HG03457 (cell line): ENCODE measurements at regions not wholly inside any gene's neighbourhood (a gene's known extent, or its start where the extent isn't known, plus 50 kb on each side); places are given as distances from the start of the nearest gene placed in this dataset.
"Not testable (repeated sequence)": the region's sequence is repeated elsewhere in the genome, so short reads cannot be mapped to it uniquely, and the experiment has no call there.

Experiments used
- ATAC-seq: cut with Tn5 transposase; IDR thresholded peaks from one replicate; pipeline ENCODE4 v1.9.1; 2021; ENCODE audit warnings: moderate number of reproducible peaks; ENCODE audit not compliant: unreplicated experiment

DNA sequence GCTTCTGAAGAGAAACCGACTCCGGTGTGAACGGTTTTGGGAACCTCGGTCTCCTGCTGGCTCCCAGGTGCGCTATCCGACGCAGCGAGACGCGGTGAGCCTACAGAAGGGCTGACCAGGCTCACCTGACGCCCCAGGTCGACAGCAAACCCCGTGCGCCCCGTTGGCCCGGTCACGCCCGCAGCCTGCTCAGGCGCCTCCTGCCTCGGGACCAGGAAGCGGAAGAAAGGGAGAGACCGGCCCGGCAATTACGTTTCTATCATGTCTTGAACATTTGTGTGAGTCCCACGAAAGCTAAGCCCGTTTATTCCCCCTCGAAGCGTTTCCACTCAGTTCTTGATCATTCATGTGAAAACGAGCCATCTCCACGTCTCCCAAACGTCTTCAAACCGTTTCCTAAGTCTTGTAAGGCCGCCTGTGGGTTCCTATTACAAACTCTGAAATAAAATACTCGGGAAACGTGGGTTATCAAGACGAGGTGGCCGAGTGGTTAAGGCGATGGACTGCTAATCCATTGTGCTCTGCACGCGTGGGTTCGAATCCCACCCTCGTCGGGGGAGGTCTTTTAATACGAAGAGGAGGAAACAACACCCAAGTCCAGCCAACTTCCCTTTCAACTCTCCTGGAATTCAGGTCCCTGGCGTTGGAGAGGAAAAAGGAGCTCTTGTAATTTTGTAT lies 150.5 kb upstream of the PRSS16 start:
- ATAC-seq = no peak

DNA sequence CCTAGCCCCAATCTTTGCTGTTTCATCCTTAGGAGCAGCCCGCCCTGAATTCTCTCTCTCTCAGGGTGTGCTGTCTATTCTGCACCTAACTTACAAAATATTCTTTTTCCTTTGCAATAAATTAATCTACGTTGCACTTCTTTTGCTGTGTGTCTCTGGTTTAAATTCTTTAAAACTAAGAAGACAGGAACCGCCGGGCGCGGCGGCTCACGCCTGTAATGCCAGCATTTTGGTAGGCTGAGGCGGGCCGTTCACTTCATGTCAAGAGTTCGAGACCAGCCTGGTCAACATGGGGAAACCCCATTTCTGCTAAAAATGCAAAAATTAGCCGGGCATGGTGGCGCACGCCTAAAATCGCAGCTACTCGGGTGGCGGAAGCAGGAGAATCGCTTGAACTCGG lies 148.5 kb upstream of the PRSS16 start:
- no peak for ATAC-seq

DNA sequence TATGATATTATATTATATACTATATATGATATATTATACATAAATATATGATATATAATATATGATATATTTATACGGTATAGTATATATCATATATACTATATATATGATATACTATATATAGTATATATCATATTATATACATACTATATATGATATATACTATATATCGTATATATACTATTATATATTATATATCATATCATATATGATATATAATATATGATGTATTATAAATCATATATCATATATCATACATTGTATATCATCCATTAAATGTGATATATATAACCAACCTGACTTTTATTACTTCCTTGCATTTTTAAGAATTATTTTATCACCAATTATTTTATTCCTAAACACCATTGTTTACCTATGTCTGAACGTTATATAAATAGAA lies 146.6 kb upstream of the PRSS16 start:
- no peak for ATAC-seq

DNA sequence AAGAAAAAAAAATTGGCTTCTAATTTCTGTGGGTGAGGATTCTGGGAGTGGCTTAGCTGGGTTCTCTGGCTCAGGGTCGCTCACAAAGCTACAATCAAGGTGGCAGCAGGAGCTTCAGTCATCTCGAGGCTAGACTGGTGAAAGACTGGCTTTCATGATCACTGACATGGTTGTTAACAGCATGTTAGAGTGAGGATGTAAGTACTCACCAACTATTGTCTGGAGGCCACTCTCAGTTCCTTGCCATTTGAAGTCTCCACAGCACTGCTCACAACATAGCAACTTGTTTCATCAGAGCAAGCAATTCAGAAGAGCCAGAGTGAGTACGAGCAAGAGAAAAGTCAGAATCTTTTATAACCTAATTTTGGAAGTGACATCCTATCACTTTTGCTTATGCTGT lies 145.7 kb upstream of the PRSS16 start:
- no peak for ATAC-seq

DNA sequence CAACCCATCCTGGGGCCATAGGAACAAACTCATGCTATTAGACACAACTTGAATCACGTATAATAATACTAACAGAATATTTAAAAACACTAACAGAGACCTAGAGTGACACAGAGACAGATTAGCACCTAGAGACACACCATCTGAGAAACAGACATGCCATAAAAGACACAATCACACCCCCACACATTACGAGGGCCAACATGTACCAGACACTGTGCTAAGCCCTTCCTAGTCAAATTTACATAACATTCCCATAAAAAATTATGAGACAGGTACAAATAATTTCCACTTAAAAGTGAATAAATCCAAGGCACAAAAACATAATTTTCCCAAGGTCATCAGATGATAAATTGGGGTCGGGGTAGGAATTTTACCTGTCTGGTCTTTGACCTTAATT lies 141.1 kb upstream of the PRSS16 start:
- no peak for ATAC-seq

DNA sequence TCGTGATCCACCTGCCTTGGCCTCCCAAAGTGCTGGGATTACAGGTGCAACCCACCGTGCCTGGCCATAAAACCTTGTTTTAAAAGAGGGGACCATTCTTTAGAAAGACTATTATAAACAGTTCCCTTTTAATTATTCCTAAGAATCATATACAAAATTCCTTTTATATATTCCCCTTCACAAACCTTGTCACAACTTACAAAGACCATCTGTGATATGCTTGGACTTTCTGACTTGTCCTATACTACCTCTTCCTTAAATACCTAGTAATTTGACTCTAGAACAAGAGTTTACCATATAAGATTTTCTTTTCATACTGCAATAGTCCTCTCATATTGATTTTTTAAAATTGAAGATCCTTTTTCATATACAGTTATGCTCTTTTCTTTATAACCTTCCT lies 135.8 kb upstream of the PRSS16 start:
- ATAC-seq = no peak

DNA sequence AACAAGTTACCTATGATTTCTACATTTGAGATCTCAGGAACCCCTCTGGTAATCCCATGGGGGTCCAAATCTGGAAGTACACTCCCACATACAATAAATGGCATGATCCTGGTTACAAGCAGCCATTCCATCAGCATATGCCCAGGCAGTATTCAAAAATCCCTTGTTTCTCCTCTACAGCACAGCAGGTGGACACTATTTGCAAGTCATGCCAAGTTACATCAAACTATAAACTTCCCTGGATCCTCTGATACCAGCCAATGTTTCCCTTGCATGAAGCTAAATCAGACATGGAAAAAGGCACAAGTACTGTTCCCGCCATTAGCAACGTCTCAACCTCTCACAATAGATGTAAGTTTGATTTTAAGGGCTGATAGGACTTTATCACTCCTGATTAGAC lies 134.5 kb upstream of the PRSS16 start:
- ATAC-seq = no peak

DNA sequence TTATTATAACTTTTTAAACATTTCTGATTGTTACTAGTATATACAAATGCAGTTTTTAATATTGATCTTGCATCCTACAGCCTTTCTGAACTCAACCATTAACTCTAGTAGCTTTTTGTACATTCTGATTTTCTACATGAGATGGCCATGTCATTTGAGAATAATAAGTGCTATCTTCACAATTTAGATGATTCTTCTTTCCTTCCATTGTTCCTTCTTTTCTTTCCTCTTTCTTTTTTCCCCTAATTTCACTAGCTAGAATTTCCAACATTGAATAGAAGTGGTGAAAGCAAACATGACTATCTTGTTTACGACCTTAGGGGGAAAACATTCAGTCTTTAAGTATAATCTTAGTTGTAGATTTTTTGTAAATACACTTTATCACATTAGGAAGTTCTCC lies 128.2 kb upstream of the PRSS16 start:
- ATAC-seq = no peak

DNA sequence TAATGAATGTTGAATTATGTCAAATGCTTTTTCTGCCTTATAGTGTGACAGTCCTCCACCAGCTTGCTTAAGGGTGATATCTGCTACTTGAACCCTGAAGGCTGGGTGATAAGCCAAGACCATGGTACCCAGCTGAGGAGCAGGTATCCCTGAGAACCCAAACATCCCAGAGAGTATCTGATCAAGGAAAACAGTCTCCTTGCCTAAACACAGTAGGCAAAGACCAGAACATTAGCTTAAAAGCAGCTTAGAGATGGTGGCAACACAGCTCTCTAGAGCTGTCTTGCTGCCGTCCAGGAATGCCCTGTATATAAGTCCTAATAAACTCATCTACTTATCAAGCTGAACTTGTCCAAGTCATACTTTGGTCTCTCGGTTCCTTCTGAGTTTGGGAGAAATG lies 127.7 kb upstream of the PRSS16 start:
- no peak for ATAC-seq

DNA sequence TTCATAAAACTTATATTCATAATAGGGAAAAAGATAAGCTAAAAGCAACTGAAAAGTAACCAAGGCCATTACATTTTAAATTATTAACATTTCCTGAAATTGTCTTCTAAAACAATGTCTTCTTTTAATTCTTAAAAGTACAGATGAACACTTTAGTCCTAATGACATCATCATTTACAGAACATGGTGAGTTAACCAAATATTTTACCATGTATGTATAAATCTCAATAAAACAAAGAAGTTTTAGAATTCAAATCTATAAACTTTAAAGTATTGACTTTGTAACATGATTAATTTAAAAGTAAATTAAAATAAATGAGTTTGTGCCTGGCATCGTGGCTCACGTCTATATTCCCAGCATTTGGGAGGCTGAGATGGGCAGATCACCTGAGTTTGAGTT lies 125.9 kb upstream of the PRSS16 start:
- no peak for ATAC-seq

DNA sequence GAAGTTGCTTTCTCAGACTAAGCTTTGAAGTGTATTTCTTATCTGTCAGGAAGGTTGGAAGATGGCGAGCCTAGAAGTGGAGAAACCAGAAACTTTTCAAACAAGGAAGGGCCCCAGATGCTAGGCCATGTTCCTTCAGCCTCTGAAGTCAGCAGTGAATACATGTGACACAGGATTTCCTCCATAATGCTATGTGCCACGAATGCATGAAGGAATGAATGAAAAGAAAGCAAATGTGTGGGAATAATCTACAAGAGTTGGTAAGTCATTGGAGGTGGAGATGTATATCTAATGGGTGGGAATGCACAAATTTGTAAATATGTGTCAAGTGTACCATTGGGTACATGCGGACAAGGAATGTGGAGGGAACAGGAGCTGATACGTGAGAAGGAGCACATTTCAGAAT lies 123.2 kb upstream of the PRSS16 start:
- ATAC-seq = no peak

DNA sequence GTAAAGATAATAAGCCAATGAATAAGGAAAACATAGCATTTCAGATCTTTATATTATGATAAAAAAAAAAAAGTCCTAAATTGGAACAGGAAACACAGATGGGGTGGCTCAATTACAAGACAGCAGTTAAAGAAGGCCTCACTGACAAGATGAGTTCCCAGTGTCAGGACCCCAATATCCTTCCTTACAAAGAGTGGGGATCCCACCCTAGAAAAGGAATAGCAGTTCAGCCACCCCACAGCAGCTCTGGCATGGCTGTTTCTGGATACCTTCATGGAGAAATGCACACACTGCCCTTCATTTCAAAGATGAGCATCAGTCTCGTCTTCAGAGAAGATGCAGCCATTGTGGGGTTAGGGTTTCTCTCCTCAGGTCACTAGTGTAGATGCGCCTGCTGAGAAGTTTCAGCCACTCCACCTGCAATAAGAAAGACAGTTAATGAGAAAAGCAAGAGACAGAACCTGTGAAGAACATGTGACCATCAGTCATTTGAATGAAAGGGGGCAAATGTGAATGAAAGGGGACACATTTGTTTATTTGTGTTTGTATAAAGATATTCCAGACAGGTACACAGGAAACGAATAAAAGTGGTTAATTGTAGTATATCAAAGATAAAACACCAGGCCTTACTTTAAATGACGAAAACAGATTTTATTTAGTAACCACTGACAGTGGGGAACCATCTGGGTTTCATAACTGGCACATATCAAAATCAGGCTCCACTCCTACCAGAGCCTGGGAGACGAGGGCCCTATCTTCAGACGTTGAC lies 121.3 kb upstream of the PRSS16 start:
- ATAC-seq = no peak

DNA sequence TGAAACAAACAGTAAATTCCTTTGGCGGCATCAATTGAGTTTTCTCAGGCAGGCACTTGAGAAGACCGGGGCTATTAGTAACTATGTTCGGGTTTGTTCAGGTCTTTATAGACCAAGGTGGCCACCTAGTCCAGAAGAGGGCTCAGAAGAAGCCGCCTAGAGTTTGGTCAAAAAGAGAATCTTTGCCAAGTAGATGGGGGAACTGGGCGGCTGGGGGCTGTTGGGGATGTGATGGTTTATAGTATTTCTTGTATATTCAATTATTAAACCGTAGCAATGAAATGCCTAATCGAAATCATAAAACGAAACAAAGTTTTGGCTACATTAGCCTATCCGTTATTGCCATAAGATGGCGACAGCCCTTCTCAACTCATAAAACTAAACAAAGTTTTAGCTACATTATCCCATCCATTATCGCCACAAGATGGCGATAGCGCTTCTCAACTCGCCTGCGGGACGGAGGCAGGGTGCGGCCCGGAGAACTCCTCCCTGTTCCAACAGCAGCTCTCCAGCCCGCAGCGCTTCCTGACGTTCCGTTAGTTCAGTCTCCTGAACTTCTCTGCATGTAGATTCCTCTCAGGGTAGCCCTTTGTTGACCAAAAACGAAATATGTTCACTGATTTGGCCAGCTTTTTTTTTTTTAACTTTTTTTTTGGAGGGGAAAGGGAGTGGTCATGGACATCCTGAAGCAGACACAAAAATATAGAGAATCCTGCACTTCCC lies 120.5 kb upstream of the PRSS16 start:
- no peak for ATAC-seq

DNA sequence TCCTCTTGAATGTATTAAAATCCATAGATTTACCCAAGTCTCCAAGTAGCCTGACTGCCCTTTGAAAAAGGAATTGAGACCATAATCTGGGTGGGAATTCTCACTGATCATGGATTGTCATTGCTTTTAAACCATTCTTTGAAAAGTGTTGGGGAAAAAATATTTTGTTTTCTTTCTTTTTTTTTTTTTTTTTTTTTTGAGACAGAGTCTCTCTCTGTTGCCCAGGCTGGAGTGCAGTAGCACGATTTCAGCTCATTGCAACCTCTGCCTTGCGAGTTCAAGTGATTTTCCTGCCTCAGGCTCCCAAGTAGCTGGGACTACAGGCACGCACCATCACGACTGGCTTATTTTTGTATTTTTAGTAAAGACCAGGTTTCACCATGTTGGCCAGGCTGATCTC lies 119.6 kb upstream of the PRSS16 start:
- ATAC-seq = not testable (repeated sequence)

DNA sequence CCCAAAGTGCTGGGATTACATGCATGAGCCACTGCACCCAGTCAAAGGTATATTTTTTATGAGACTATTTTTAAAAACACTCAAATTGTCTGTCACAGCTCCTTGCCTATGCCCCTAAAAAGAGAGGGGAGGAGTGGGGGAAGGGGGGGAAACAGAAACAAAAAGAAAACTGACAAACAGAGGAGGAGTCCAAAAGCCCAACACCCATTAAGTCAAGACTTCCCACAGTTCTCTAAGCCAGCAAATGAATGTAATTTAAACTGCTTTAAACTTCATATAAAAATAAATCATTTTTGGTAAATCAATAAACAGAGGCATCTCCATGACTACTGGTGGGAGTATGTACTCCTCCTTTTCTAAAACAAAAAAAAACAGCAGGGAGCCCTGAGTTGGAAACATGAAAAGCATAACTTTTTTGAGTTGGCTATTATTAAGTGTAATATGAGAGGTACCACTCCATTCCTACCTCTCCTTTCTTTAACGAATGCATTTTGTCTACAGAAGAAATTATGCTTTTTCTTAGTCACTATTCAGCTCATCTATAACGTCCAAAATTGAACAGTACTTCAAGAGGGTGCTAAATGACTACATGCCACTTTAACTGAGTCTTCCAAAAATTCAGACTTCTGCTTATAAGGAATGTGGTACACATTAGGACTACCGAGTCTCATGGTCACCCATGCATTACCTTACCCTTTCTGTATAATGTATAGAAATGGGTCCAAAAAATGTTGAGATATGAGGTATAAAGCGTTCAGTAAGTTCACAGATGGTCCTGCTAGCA lies 119.0 kb upstream of the PRSS16 start:
- ATAC-seq = no peak

DNA sequence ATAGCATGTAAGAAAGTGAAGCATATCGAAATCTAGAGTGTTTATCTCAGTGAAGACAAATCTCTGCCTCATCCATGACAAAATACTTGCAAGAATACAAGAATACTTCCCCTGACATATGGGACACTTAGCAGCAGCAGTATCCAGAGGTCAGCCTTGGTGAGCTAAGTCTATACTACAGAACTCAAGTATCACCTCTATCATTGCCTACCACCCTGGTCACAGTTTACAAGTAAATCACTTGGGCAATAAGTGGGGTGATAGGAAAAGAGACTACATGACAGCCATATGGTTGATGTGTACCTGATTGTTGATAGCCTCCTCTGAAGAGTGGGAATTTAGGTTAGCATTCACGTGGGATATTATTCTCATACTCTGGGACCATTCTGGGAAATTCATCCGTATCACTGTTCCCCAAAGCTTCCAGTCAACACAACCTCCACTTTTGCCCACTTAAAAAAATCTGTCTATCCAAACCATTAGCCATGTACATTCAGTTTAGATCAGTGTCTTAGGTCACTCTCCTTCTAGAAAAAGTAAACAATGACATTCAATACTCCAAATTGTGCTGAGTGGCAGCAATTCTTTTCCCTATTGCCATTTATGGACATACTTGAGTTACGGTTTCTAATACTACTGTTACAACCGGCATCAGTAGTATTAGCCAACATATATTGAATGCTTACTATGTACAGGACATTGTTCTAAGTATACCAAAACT lies 118.2 kb upstream of the PRSS16 start:
- no peak for ATAC-seq

DNA sequence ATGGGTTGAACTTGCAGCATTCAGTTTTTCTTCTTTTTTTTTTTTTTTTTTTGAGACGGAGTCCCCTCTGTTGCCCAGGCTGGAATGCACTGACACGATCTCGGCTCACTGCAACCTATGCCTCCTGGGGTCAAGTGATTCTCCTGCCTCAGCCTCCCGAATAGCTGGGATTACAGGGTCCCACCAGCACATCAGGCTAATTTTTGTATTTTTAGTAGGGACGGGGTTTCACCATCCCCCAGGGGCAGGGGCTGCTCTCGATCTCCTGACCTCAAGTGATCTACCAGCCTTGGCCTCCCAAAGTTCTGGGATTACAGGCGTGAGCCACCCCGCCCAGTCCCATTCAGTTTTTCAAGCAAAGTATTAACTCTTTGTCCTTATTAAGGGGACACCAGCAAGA lies 117.6 kb upstream of the PRSS16 start:
- no peak for ATAC-seq

DNA sequence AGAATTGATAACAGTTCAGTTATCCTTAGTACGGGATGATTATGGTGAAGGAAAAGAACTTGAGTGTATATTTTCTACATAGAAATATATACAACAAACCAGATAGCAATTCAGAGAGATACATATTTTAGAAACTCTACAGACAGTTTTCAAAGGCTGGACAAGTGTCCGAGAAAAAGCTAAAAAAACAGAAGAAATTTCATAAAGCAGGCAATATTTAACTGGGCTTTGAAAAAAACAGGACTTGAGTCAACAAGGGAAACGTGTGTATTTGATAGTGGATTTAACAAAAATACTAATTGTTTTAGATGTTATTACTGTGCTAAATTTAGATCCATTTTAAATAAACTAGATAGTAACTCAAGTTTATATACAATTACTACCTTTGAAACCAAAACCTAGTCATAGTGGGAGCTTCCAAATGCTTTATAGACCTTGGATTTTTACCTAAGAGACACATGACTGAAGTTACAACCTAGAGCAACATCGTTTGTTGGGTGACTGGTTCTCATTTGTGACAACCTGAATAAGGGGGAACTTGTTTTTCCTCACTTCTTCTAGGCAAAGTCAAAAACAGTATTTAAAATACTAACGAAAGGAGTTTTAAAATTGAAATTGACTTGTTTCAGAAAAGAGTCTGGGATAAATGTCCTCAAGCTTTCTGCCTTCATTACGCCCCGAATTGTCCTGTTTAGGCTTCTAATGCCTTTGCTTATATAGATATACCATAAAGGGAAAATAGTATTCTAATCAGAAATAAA lies 116.7 kb upstream of the PRSS16 start:
- ATAC-seq = no peak

DNA sequence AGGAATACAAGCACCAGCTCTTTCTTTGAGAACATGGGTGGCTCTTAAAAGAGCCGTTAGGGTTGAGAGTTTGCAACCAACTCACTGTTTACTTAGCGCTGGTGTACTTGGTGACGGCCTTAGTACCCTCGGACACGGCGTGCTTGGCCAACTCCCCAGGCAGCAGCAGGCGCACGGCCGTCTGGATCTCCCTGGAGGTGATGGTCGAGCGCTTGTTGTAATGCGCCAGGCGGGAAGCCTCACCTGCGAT lies 115.3 kb upstream of the PRSS16 start:
- ATAC-seq = not testable (repeated sequence)
